ENCODE measurements at regions not wholly inside any gene's neighbourhood (a gene's known extent, or its start where the extent isn't known, plus 50 kb on each side); places are given as distances from the start of the nearest gene placed in this dataset.

GRCh38 chr4:126372634-126373033 lies 1057.9 kb downstream of the FAT4 start:
- TF ChIP-seq, protein P1, sequence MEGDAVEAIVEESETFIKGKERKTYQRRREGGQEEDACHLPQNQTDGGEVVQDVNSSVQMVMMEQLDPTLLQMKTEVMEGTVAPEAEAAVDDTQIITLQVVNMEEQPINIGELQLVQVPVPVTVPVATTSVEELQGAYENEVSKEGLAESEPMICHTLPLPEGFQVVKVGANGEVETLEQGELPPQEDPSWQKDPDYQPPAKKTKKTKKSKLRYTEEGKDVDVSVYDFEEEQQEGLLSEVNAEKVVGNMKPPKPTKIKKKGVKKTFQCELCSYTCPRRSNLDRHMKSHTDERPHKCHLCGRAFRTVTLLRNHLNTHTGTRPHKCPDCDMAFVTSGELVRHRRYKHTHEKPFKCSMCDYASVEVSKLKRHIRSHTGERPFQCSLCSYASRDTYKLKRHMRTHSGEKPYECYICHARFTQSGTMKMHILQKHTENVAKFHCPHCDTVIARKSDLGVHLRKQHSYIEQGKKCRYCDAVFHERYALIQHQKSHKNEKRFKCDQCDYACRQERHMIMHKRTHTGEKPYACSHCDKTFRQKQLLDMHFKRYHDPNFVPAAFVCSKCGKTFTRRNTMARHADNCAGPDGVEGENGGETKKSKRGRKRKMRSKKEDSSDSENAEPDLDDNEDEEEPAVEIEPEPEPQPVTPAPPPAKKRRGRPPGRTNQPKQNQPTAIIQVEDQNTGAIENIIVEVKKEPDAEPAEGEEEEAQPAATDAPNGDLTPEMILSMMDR (IDR thresholded peaks at IDR 0.05), result no peak
- TF ChIP-seq EP300 (IDR thresholded peaks at IDR 0.05) (no peak), POLR2A (IDR thresholded peaks at IDR 0.05) (no peak), POLR2AphosphoS5 (IDR thresholded peaks at IDR 0.05) (no peak)
